Lower lobe of right lung (tissue), 2 donors: ENCODE measurements at regions not wholly inside any gene's neighbourhood (a gene's known extent, or its start where the extent isn't known, plus 50 kb on each side); places are given as distances from the start of the nearest gene placed in this dataset.

Experiments used
- ATAC-seq, 2 donors: fragments of 200-7000 bp; cut with Tn5 transposase; one replicate each; pipeline ENCODE4 v1.9.1; 2020 to 2022; ENCODE audit warnings: mild to moderate bottlenecking in 2 of 2, moderate library complexity in 2 of 2
- DNase-seq: peaks from one replicate; pipeline ENCODE4 v3.0.0-alpha.2; 2020
- H3K27ac ChIP-seq: fragments of 200-600 bp; one replicate; pipeline ENCODE4 v1.8.0; 2022
- H3K27me3 ChIP-seq: fragments of 200-600 bp; one replicate; pipeline ENCODE4 v1.8.0; 2022; ENCODE audit warnings: low read depth
- H3K36me3 ChIP-seq: fragments of 200-600 bp; one replicate; pipeline ENCODE4 v1.8.0; 2022; ENCODE audit warnings: mild to moderate bottlenecking
- H3K4me1 ChIP-seq: fragments of 200-600 bp; one replicate; pipeline ENCODE4 v1.8.0; 2022
- H3K4me3 ChIP-seq: fragments of 200-600 bp; one replicate; pipeline ENCODE4 v1.8.0; 2022; ENCODE audit warnings: mild to moderate bottlenecking
- H3K9me3 ChIP-seq: fragments of 200-600 bp; one replicate; pipeline ENCODE4 v1.8.0; 2022
- CTCF ChIP-seq: fragments of 200-600 bp; IDR thresholded peaks from one replicate; pipeline ENCODE4 v1.8.0; 2022; ENCODE audit warnings: antibody characterized with exemption, mild to moderate bottlenecking
- intact Hi-C: fragments of 100-400 bp; cut with DNase I; formaldehyde crosslinking; loops from one replicate; pipeline ENCODE4 v1.11.0; 2022
- donor health status: DM: no; HTN: yes; CAD: no; lungs with severe emphysema.

- DNase-seq (no peak), ATAC-seq (no peak)
- intact Hi-C loops, result no loop called here
These were observed 951.4 kb downstream of the SORCS3 start for GRCh38 chr10:105592468-105592867.

GRCh38 chr10:105586451-105587098 lies 945.5 kb downstream of the SORCS3 start:
- no peak for DNase-seq
- no peaks in the 10 kb centered on the region for H3K27me3 ChIP-seq
- H3K9me3 ChIP-seq, result no peaks in the 10 kb centered on the region
- intact Hi-C loops, result no loop called here
- H3K4me1 ChIP-seq, result no peaks in the 10 kb centered on the region
- H3K27ac ChIP-seq, result no peak overlapping the region
- no peak for TF ChIP-seq CTCF
- H3K36me3 ChIP-seq, result no peaks in the 10 kb centered on the region
- no peak for ATAC-seq
- no peak overlapping the region for H3K4me3 ChIP-seq

More at GRCh38 chr10:105592468-105592867, 951.4 kb downstream of the SORCS3 start:
- no peak for TF ChIP-seq CTCF
- Histone ChIP-seq H3K4me1 (no peaks in the 10 kb centered on the region), H3K4me3 (no peak overlapping the region), H3K9me3 (no peaks in the 10 kb centered on the region), H3K27me3 (no peaks in the 10 kb centered on the region), H3K27ac (no peak overlapping the region), H3K36me3 (no peaks in the 10 kb centered on the region)

GRCh38 chr10:105585753-105586152 lies 944.7 kb downstream of the SORCS3 start:
- no peak overlapping the region for H3K27ac ChIP-seq
- peak; percentile 43 to 82 for ATAC-seq
- intact Hi-C loops, result no loop called here
- H3K4me3 ChIP-seq, result no peak overlapping the region
- H3K36me3 ChIP-seq, result no peaks in the 10 kb centered on the region
- H3K4me1 ChIP-seq, result no peaks in the 10 kb centered on the region
- no peak for DNase-seq
- no peaks in the 10 kb centered on the region for H3K27me3 ChIP-seq
- no peak for TF ChIP-seq CTCF
- no peaks in the 10 kb centered on the region for H3K9me3 ChIP-seq

GRCh38 chr10:105585171-105585570 lies 944.1 kb downstream of the SORCS3 start:
- peak in 1 of 2 donors; percentile 35 for ATAC-seq
- no peaks in the 10 kb centered on the region for H3K36me3 ChIP-seq
- intact Hi-C loops, result no loop called here
- H3K27ac ChIP-seq, result no peak overlapping the region
- TF ChIP-seq CTCF, result no peak
- no peaks in the 10 kb centered on the region for H3K27me3 ChIP-seq
- no peaks in the 10 kb centered on the region for H3K9me3 ChIP-seq
- H3K4me1 ChIP-seq, result no peaks in the 10 kb centered on the region
- DNase-seq, result no peak
- no peak overlapping the region for H3K4me3 ChIP-seq

GRCh38 chr10:105579112-105579511 lies 938.0 kb downstream of the SORCS3 start:
- Histone ChIP-seq H3K27ac (no peak overlapping the region), H3K4me1 (no peaks in the 10 kb centered on the region), H3K36me3 (no peaks in the 10 kb centered on the region), H3K4me3 (no peak overlapping the region), H3K27me3 (no peaks in the 10 kb centered on the region), H3K9me3 (peaks cover 6% of the 10 kb centered on the region)
- intact Hi-C loops, result no loop called here
- ATAC-seq (no peak), DNase-seq (no peak)
- TF ChIP-seq CTCF, result no peak
